ENCODE measurements at regions not wholly inside any gene's neighbourhood (a gene's known extent, or its start where the extent isn't known, plus 50 kb on each side); places are given as distances from the start of the nearest gene placed in this dataset.

- H3K9ac ChIP-seq (ENCODE audit: low read length): no peak overlapping the region
- no peak overlapping the region for H3K27ac ChIP-seq (ENCODE audit: low read depth, low read length)
- no peaks in the 10 kb centered on the region for H3K36me3 ChIP-seq (ENCODE audit: low read length)
- H3K4me2 ChIP-seq (ENCODE audit: low read depth, low read length, poor library complexity, severe bottlenecking): no peak overlapping the region
- H4K20me1 ChIP-seq (ENCODE audit: low read depth, low read length): no peaks in the 10 kb centered on the region
- H3K9me2 ChIP-seq (replicated peaks; ENCODE audit: insufficient read depth, low read length): no peaks in the 10 kb centered on the region
- H2AFZ ChIP-seq (ENCODE audit: low read depth, low read length, severe bottlenecking): no peak overlapping the region
- H3F3A ChIP-seq (ENCODE audit: insufficient read depth): no peaks in the 10 kb centered on the region; the same call in 1 of the 2 replicates
- H3K9me3 ChIP-seq (ENCODE audit: insufficient read depth, low read length): no peaks in the 10 kb centered on the region
- no peaks in the 10 kb centered on the region for H3K79me2 ChIP-seq (ENCODE audit: insufficient read depth, low read length)
- H3K27me3 ChIP-seq (ENCODE audit: low read length): no peaks in the 10 kb centered on the region
- no peak overlapping the region for H3K4me3 ChIP-seq (ENCODE audit: insufficient read depth, low read length, poor library complexity, severe bottlenecking)
- TF ChIP-seq CTCF (IDR thresholded peaks at IDR 0.05; ENCODE audit: insufficient read depth, low read length, poor library complexity, severe bottlenecking) (no peak), EZH2phosphoT487 (conservative IDR thresholded peaks at IDR 0.05; ENCODE audit: low read length) (no peak)
Measured at GRCh38 chr21:23039846-23040245, 2041.6 kb downstream of the NCAM2 start.

GRCh38 chr21:23045955-23046354, 2047.7 kb downstream of the NCAM2 start:
- no peaks in the 10 kb centered on the region for H3K9me3 ChIP-seq (ENCODE audit: insufficient read depth, low read length)
- no peaks in the 10 kb centered on the region for H3K79me2 ChIP-seq (ENCODE audit: insufficient read depth, low read length)
- H3F3A ChIP-seq (ENCODE audit: insufficient read depth): no peaks in the 10 kb centered on the region; the same call in 1 of the 2 replicates
- no peaks in the 10 kb centered on the region for H3K9me2 ChIP-seq (replicated peaks; ENCODE audit: insufficient read depth, low read length)
- TF ChIP-seq CTCF (IDR thresholded peaks at IDR 0.05; ENCODE audit: insufficient read depth, low read length, poor library complexity, severe bottlenecking) (no peak), EZH2phosphoT487 (conservative IDR thresholded peaks at IDR 0.05; ENCODE audit: low read length) (no peak)
- no peak overlapping the region for H2AFZ ChIP-seq (ENCODE audit: low read depth, low read length, severe bottlenecking)
- no peaks in the 10 kb centered on the region for H3K36me3 ChIP-seq (ENCODE audit: low read length)
- no peaks in the 10 kb centered on the region for H3K27me3 ChIP-seq (ENCODE audit: low read length)
- H3K4me3 ChIP-seq (ENCODE audit: insufficient read depth, low read length, poor library complexity, severe bottlenecking): no peak overlapping the region
- H4K20me1 ChIP-seq (ENCODE audit: low read depth, low read length): no peaks in the 10 kb centered on the region
- no peak overlapping the region for H3K27ac ChIP-seq (ENCODE audit: low read depth, low read length)
- no peak overlapping the region for H3K9ac ChIP-seq (ENCODE audit: low read length)
- H3K4me2 ChIP-seq (ENCODE audit: low read depth, low read length, poor library complexity, severe bottlenecking): no peak overlapping the region

- no peaks in the 10 kb centered on the region for H3K36me3 ChIP-seq (ENCODE audit: low read length)
- H2AFZ ChIP-seq (ENCODE audit: low read depth, low read length, severe bottlenecking): no peak overlapping the region
- H3K79me2 ChIP-seq (ENCODE audit: insufficient read depth, low read length): no peaks in the 10 kb centered on the region
- H3K9ac ChIP-seq (ENCODE audit: low read length): no peak overlapping the region
- H3K4me3 ChIP-seq (ENCODE audit: insufficient read depth, low read length, poor library complexity, severe bottlenecking): no peak overlapping the region
- no peaks in the 10 kb centered on the region for H3F3A ChIP-seq (ENCODE audit: insufficient read depth)
- no peaks in the 10 kb centered on the region for H4K20me1 ChIP-seq (ENCODE audit: low read depth, low read length)
- TF ChIP-seq EZH2phosphoT487 (conservative IDR thresholded peaks at IDR 0.05; ENCODE audit: low read length) (no peak), CTCF (IDR thresholded peaks at IDR 0.05; ENCODE audit: insufficient read depth, low read length, poor library complexity, severe bottlenecking) (no peak)
- 0 out of 2 replicates have a peak, but pooled peaks cover 3% of the 10 kb centered on the region for H3K9me3 ChIP-seq (ENCODE audit: insufficient read depth, low read length)
- H3K27me3 ChIP-seq (ENCODE audit: low read length): no peaks in the 10 kb centered on the region
- H3K9me2 ChIP-seq (replicated peaks; ENCODE audit: insufficient read depth, low read length): no peaks in the 10 kb centered on the region
- H3K27ac ChIP-seq (ENCODE audit: low read depth, low read length): no peak overlapping the region
- no peak overlapping the region for H3K4me2 ChIP-seq (ENCODE audit: low read depth, low read length, poor library complexity, severe bottlenecking)
Measured at GRCh38 chr21:23067672-23068071, 2069.5 kb downstream of the NCAM2 start.
